GM12875 (cell line): ENCODE measurements at regions not wholly inside any gene's neighbourhood (a gene's known extent, or its start where the extent isn't known, plus 50 kb on each side); places are given as distances from the start of the nearest gene placed in this dataset.

Source experiments
- H3K4me3 ChIP-seq: one replicate; pipeline ENCODE4 v1.5.1; 2011; ENCODE audit warnings: low read depth, low read length, control low read depth
- CTCF ChIP-seq: IDR thresholded peaks from 2 replicates; pipeline ENCODE4 v1.5.1; 2011; ENCODE audit warnings: low read depth, mild to moderate bottlenecking, control low read depth, inconsistent platforms, low read length, moderate library complexity, borderline replicate concordance; ENCODE audit not compliant: insufficient read depth

GRCh38 chr12:65622056-65622455, 202.2 kb upstream of the HMGA2 start:
- H3K4me3 ChIP-seq, result no peak overlapping the region
- TF ChIP-seq CTCF, result no peak

DNA sequence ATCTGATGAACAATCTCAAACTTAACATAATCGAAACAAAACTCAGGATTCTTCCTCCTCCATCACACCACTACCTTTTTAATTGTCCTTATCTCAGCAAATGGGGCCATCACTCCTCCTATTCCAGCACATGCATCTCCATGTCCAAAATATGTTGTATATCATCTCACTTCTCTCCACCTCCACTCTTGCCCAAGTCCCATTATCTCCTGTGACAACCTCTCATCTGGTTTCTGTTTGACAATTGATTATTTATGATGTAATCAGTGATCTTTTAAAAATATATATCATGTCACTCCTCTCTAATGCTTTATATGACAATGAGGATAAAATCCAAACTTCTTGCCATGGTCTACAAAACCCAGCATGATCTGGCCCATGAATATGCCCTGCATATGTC, 200.8 kb upstream of the HMGA2 start:
- TF ChIP-seq CTCF, result no peak
- no peak overlapping the region for H3K4me3 ChIP-seq

- no peak overlapping the region for H3K4me3 ChIP-seq
- no peak for TF ChIP-seq CTCF
These were observed 199.7 kb upstream of the HMGA2 start for GRCh38 chr12:65624554-65625086.

DNA sequence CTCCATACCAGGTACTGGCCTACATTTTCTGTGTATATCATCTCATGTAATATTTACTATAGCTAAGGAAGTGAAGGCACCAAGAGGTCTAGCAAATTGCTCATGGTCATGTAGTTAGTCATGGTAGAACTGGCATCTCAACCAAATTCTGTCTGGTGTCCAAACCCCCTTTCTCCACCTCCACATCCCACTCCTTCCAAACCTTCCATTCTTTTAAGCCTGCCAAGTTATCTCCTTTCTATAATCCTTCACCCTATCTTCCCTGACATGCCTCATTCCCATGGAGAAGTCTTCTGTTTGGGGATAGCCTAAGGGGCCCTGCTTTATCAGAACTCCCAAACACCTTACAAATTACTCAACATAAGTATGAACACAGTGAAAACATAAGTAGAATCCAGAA, 196.2 kb upstream of the HMGA2 start:
- TF ChIP-seq CTCF, result no peak
- no peak overlapping the region for H3K4me3 ChIP-seq

DNA sequence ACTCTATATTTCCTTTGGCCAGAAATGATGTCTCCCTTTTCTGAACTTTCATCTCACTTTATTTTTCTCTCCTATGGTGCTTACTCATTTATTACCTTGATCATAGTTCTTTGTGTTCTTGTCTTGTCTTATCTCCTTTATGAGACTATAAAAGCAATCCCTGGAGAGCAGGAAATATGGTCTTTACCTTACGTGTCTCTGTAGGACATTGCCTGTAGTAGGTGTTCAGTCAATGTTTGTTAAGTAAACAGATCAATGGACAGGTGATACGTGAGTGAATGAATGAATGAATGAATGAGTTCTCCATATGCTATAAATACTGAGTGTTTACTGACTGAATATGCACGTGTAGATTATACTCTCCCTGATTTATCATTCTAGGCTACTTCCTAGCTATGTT, 193.7 kb upstream of the HMGA2 start:
- no peak for TF ChIP-seq CTCF
- no peak overlapping the region for H3K4me3 ChIP-seq

GRCh38 chr12:65631621-65632111, 192.6 kb upstream of the HMGA2 start:
- no peak overlapping the region for H3K4me3 ChIP-seq

More at GRCh38 chr12:65631621-65632111, 192.6 kb upstream of the HMGA2 start:
- no peak for TF ChIP-seq CTCF
